Right lobe of liver (tissue), 6 donors: ENCODE measurements at regions not wholly inside any gene's neighbourhood (a gene's known extent, or its start where the extent isn't known, plus 50 kb on each side); places are given as distances from the start of the nearest gene placed in this dataset.
A peak's percentile ranks its signal among the peaks of the same experiment; 100 is the strongest.

Experiments
- ATAC-seq, 4 donors: fragments of 200-7000 bp; cut with Tn5 transposase; one replicate each; pipeline ENCODE4 v1.9.1; 2020; ENCODE audit warnings: mild to moderate bottlenecking in 4 of 4, moderate library complexity in 4 of 4
- DNase-seq, 3 donors: peaks; one replicate each; pipeline ENCODE4 v3.0.0-alpha.2; 2020
- H3K27ac ChIP-seq, 3 donors: fragments of 200-600 bp; one replicate each; pipeline ENCODE4 v1.8.0; 2022
- H3K27me3 ChIP-seq, 2 donors: fragments of 200-600 bp; one replicate each; pipeline ENCODE4 v1.8.0; 2022
- H3K36me3 ChIP-seq, 4 donors: fragments of 200-600 bp; sonication (generic) in 1 of 4; one replicate each; pipeline versions ENCODE4 v1.5.1 to v1.8.0; 2017 to 2022; ENCODE audit warnings: control low read depth in 1 of 4
- H3K4me1 ChIP-seq, 4 donors: fragments of 200-600 bp; sonication (generic) in 1 of 4; one replicate each; pipeline versions ENCODE4 v1.5.1 to v1.8.0; 2017 to 2022; ENCODE audit warnings: control low read depth in 1 of 4
- H3K4me3 ChIP-seq, 3 donors: fragments of 200-600 bp; one replicate each; pipeline ENCODE4 v1.8.0; 2022
- H3K9me3 ChIP-seq, 4 donors: fragments of 200-600 bp; sonication (generic) in 1 of 4; one replicate each; pipeline versions ENCODE4 v1.5.1 to v1.8.0; 2017 to 2022; ENCODE audit warnings: control low read depth in 1 of 4
- CTCF ChIP-seq, 4 donors: fragments of 200-600 bp in 3 of 4; fragments of 450-650 bp in 1 of 4; IDR thresholded peaks; one replicate each; pipeline versions ENCODE4 v1.5.1 to v1.8.0; 2016 to 2022; ENCODE audit warnings: antibody characterized with exemption in 4 of 4, mild to moderate bottlenecking in 2 of 4
- POLR2A ChIP-seq: fragments of 450-650 bp; IDR thresholded peaks from one replicate; pipeline ENCODE4 v1.6.1; 2017; ENCODE audit warnings: antibody characterized with exemption, mild to moderate bottlenecking
- WGBS: methylation state at CpG from one replicate; pipeline ENCODE4 v1.1.6; 2018; ENCODE audit warnings: low coverage, low lambda C conversion rate; ENCODE audit not compliant: insufficient coverage; ENCODE audit errors: missing lambda C conversion rate; 5-methylcytosine and 5-hydroxymethylcytosine counted together
- intact Hi-C, 2 donors: fragments of 100-400 bp; cut with DNase I; formaldehyde crosslinking; loops; one replicate each; pipeline versions ENCODE4 v1.11.2 to v1.14.1; 2022
- donor health status: DM: no; HTN: yes; CAD: no.
- donor health status: DM: no; HTN: no; CAD: no.
- donor health status: DM: no; HTN: no; CAD: no.
- donor health status: DM: no; HTN: yes; CAD: no.
- donor health status: DM: no; HTN: yes; CAD: no.

- Histone ChIP-seq H3K27ac (no peak overlapping the region), H3K4me3 (no peak overlapping the region), H3K36me3 (no peaks in the 10 kb centered on the region), H3K9me3 (no peaks in the 10 kb centered on the region), H3K4me1 (no peaks in the 10 kb centered on the region), H3K27me3 (no peaks in the 10 kb centered on the region)
- TF ChIP-seq CTCF (IDR thresholded peaks at IDR 0.05) = no peak
- no peak for TF ChIP-seq POLR2A
- DNase-seq (no peak), ATAC-seq (no peak)
- WGBS = 60% methylated on average over 1 of the region's 1 CpG
- intact Hi-C loops = no loop called here
These were observed 2047.3 kb downstream of the LRRC4C start for GRCh38 chr11:39412117-39412516.

- no peaks in the 10 kb centered on the region for H3K36me3 ChIP-seq
- H3K27ac ChIP-seq = no peak overlapping the region
- H3K9me3 ChIP-seq = no peaks in the 10 kb centered on the region
- no peak for TF ChIP-seq POLR2A
- TF ChIP-seq CTCF (IDR thresholded peaks at IDR 0.05) = no peak
- ATAC-seq (no peak), DNase-seq (no peak)
- no peaks in the 10 kb centered on the region for H3K27me3 ChIP-seq
- no peak overlapping the region for H3K4me3 ChIP-seq
- no peaks in the 10 kb centered on the region for H3K4me1 ChIP-seq
- intact Hi-C loops = no loop called here
These were observed 2073.5 kb downstream of the LRRC4C start for GRCh38 chr11:39385911-39386310.

DNA sequence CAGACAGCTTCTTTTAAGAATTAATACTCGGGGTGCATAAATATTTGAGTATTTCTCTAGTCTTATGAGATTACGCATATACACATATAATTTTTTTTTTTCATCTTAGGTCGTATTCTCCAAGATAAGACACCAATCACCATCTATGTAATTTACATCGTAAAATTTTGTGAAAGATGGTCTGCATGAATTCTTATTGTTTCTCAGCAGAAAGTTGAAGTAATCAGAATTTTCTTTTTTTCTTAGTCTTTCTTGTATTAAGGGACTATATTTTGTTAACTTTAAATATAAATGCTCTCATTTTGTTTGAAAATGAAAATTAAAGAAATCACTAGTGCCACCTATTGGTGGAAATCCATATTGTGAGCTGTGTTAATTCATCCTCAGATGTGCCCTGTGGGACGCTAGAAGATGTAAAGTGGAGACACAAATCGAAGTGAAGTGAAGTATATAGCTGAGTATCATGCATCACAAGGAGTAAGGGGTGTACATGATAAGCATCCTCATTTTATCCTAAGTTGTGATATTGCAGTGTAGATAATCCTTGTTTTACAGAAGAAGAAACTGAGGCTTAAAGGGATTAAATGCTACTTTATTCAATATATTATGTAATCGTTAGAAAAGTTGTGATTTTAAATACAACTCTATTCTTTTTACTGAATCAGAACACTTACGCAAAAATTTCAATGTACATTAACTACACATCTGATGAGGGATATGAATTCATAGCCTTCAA is 2084.3 kb downstream of the LRRC4C start:
- Histone ChIP-seq H3K4me1 (no peaks in the 10 kb centered on the region), H3K27ac (no peak overlapping the region), H3K27me3 (no peaks in the 10 kb centered on the region), H3K4me3 (no peak overlapping the region), H3K9me3 (no peaks in the 10 kb centered on the region), H3K36me3 (no peaks in the 10 kb centered on the region)
- DNase-seq = no peak
- 27% methylated on average over 8 of the region's 8 CpGs for WGBS
- TF ChIP-seq POLR2A (no peak), CTCF (IDR thresholded peaks at IDR 0.05) (peak; percentile 43 to 72 (median 62))
- ATAC-seq = peak; percentile 29 to 61 (median 58)
- intact Hi-C loops = no loop called here

- Histone ChIP-seq H3K9me3 (no peaks in the 10 kb centered on the region), H3K27ac (no peak overlapping the region), H3K36me3 (no peaks in the 10 kb centered on the region), H3K4me1 (no peaks in the 10 kb centered on the region), H3K27me3 (no peaks in the 10 kb centered on the region), H3K4me3 (no peak overlapping the region)
- ATAC-seq = no peak
- intact Hi-C loops = no loop called here
- WGBS = 53% methylated on average over 3 of the region's 3 CpGs
- DNase-seq = no peak
- no peak for TF ChIP-seq POLR2A
These were observed 2091.9 kb downstream of the LRRC4C start for GRCh38 chr11:39367534-39367933.

GRCh38 chr11:39365809-39366436 is 2093.5 kb downstream of the LRRC4C start:
- Histone ChIP-seq H3K36me3 (no peaks in the 10 kb centered on the region), H3K9me3 (no peaks in the 10 kb centered on the region), H3K27ac (no peak overlapping the region), H3K27me3 (no peaks in the 10 kb centered on the region), H3K4me1 (no peaks in the 10 kb centered on the region), H3K4me3 (no peak overlapping the region)
- WGBS = 54% methylated on average over 2 of the region's 2 CpGs
- DNase-seq (no peak), ATAC-seq (peak in 1 of 4 donors; percentile 21)
- TF ChIP-seq CTCF (IDR thresholded peaks at IDR 0.05) (peak in 1 of 4 donors; percentile 11), POLR2A (no peak)
- intact Hi-C loops = no loop called here
